Caco-2 (cell line): ENCODE measurements at regions not wholly inside any gene's neighbourhood (a gene's known extent, or its start where the extent isn't known, plus 50 kb on each side); places are given as distances from the start of the nearest gene placed in this dataset.

Experiments
- BruUV-seq: library from RNA; stranded (reverse); fragments of 400-500 nt; replicated peaks from 2 replicates; lab custom pipeline; 2021; lab: Mats Ljungman, UMichigan
- CTCF ChIA-PET: fragments of 300-600 bp; sonication (Branson Sonifier 250); formaldehyde crosslinking; loops from one replicate; lab custom pipeline; 2022; ENCODE audit warnings: antibody characterized with exemption; lab: Charles Lee
- POLR2A ChIA-PET: fragments of 300-600 bp; sonication (Branson Sonifier 250); formaldehyde crosslinking; loops from one replicate; lab custom pipeline; 2022; ENCODE audit warnings: antibody characterized with exemption; lab: Charles Lee
- DNase-seq, 2 experiments: peaks; one replicate each; pipeline versions ENCODE4 v3.0.0 to v3.0.0-alpha.2; 2020 to 2022
- H3K27me3 ChIP-seq: replicated peaks from 2 replicates; pipeline ENCODE4 v1.6.0; 2011; ENCODE audit warnings: low read length; ENCODE audit not compliant: control insufficient read depth, insufficient read depth
- H3K36me3 ChIP-seq: 2 replicates; pipeline ENCODE4 v1.5.1; 2011; ENCODE audit warnings: low read length; ENCODE audit not compliant: control insufficient read depth, insufficient read depth
- H3K4me1 ChIP-seq: fragments of 250-450 bp; sonication (Bioruptor Pico); 2 replicates; pipeline ENCODE4 v1.5.1; 2020; ENCODE audit warnings: mild to moderate bottlenecking
- H3K4me3 ChIP-seq: 2 replicates; pipeline ENCODE4 v1.5.1; 2011; ENCODE audit warnings: low read depth, mild to moderate bottlenecking, control low read depth, low read length
- H3K9me3 ChIP-seq: fragments of 250-450 bp; sonication (Bioruptor Pico); 2 replicates; pipeline ENCODE4 v1.5.1; 2020; ENCODE audit warnings: mild to moderate bottlenecking, moderate library complexity
- H3K27ac Mint-ChIP-seq: one replicate; pipeline ENCODE4 v1.8.0; 2022; ENCODE audit warnings: mixed read lengths; ENCODE audit not compliant: unreplicated experiment
- H3K27me3 Mint-ChIP-seq: one replicate; pipeline ENCODE4 v1.8.0; 2022; ENCODE audit warnings: mixed read lengths; ENCODE audit not compliant: insufficient read depth, unreplicated experiment
- H3K36me3 Mint-ChIP-seq: one replicate; pipeline ENCODE4 v1.8.0; 2022; ENCODE audit warnings: mild to moderate bottlenecking, mixed read lengths; ENCODE audit not compliant: insufficient read depth, unreplicated experiment
- H3K4me1 Mint-ChIP-seq: one replicate; pipeline ENCODE4 v1.8.0; 2022; ENCODE audit warnings: low read depth, mixed read lengths; ENCODE audit not compliant: unreplicated experiment
- H3K4me3 Mint-ChIP-seq: one replicate; pipeline ENCODE4 v1.8.0; 2022; ENCODE audit warnings: mild to moderate bottlenecking, moderate library complexity, mixed read lengths; ENCODE audit not compliant: unreplicated experiment
- H3K9me3 Mint-ChIP-seq: one replicate; pipeline ENCODE4 v1.8.0; 2022; ENCODE audit warnings: mixed read lengths; ENCODE audit not compliant: unreplicated experiment
- CTCF ChIP-seq, 2 experiments: fragments of 200-600 bp in 1 of 2; IDR thresholded peaks; 1 replicate in 1 of 2; 2 replicates in 1 of 2; pipeline versions ENCODE4 v1.5.1 to v1.8.0; 2011 to 2022; ENCODE audit warnings: antibody characterized with exemption in 1 of 2, control low read depth in 1 of 2, inconsistent platforms in 1 of 2, low read depth in 1 of 2, low read length in 1 of 2, mild to moderate bottlenecking in 1 of 2, moderate library complexity in 1 of 2; ENCODE audit not compliant: insufficient read depth in 1 of 2, severe bottlenecking in 1 of 2, unreplicated experiment in 1 of 2
- intact Hi-C: fragments of 100-400 bp; cut with micrococcal nuclease; formaldehyde crosslinking; loops from one replicate; pipeline ENCODE4 v1.10.0; 2022; ENCODE audit not compliant: unreplicated experiment

DNA sequence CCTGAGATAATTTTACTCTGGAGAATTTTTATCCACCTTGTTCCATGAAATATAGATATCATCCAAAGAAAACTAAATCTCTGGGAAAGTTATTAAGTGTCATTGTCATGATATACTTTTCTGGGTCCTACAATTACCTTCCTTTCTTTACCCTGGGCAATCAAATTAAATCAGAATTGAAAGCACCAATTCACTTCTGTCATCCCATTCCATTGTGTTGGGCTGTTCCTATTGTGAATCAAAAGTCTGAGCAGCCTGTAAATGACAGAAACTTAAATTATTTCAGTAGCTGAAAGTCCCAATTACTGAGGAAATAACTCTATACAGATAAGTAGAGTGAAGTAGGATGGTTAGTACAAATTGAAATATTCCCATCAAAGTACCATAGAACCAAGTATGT, 1284.2 kb downstream of the EFNB2 start:
- H3K36me3 Mint-ChIP-seq, result no peaks in the 10 kb centered on the region
- no peaks in the 10 kb centered on the region for H3K27me3 ChIP-seq
- DNase-seq, result no peak
- ChIA-PET CTCF (no interaction called here), POLR2A (no interaction called here)
- H3K27ac Mint-ChIP-seq, result no peak overlapping the region
- no peak for TF ChIP-seq CTCF (IDR thresholded peaks at IDR 0.05; ENCODE audit: insufficient read depth in 1 of 2, low read depth in 1 of 2, low read length in 1 of 2, severe bottlenecking in 1 of 2, unreplicated experiment in 1 of 2)
- H3K36me3 ChIP-seq, result no peaks in the 10 kb centered on the region
- H3K4me3 Mint-ChIP-seq, result no peak overlapping the region
- 0 out of 2 replicates have a peak, but pooled peaks cover 3% of the 10 kb centered on the region for H3K9me3 ChIP-seq
- no peaks in the 10 kb centered on the region for H3K4me1 Mint-ChIP-seq
- no peak overlapping the region for H3K4me3 ChIP-seq
- BruUV-seq, result no TSS peak
- no peaks in the 10 kb centered on the region for H3K27me3 Mint-ChIP-seq
- H3K9me3 Mint-ChIP-seq, result no peaks in the 10 kb centered on the region
- intact Hi-C loops, result no loop called here
- H3K4me1 ChIP-seq, result no peaks in the 10 kb centered on the region

GRCh38 chr13:105247830-105248229, 1287.6 kb downstream of the EFNB2 start:
- Histone ChIP-seq H3K36me3 (no peaks in the 10 kb centered on the region), H3K27me3 (no peaks in the 10 kb centered on the region), H3K9me3 (0 out of 2 replicates have a peak, but pooled peaks cover 3% of the 10 kb centered on the region), H3K4me3 (no peak overlapping the region), H3K4me1 (no peaks in the 10 kb centered on the region)
- H3K27me3 Mint-ChIP-seq, result no peaks in the 10 kb centered on the region
- ChIA-PET POLR2A (no interaction called here), CTCF (no interaction called here)
- H3K4me3 Mint-ChIP-seq, result no peak overlapping the region
- DNase-seq, result no peak
- no peak overlapping the region for H3K27ac Mint-ChIP-seq
- H3K9me3 Mint-ChIP-seq, result no peaks in the 10 kb centered on the region
- no peak for TF ChIP-seq CTCF (IDR thresholded peaks at IDR 0.05; ENCODE audit: insufficient read depth in 1 of 2, low read depth in 1 of 2, low read length in 1 of 2, severe bottlenecking in 1 of 2, unreplicated experiment in 1 of 2)
- no peaks in the 10 kb centered on the region for H3K36me3 Mint-ChIP-seq
- no peaks in the 10 kb centered on the region for H3K4me1 Mint-ChIP-seq
- intact Hi-C loops, result no loop called here
- BruUV-seq, result no TSS peak

- BruUV-seq, result no TSS peak
- no peak for TF ChIP-seq CTCF (IDR thresholded peaks at IDR 0.05; ENCODE audit: insufficient read depth in 1 of 2, low read depth in 1 of 2, low read length in 1 of 2, severe bottlenecking in 1 of 2, unreplicated experiment in 1 of 2)
- H3K4me3 ChIP-seq, result no peak overlapping the region
These were observed 1295.1 kb downstream of the EFNB2 start for GRCh38 chr13:105240371-105240770.

More at GRCh38 chr13:105240371-105240770, 1295.1 kb downstream of the EFNB2 start:
- Mint-ChIP-seq H3K9me3 (no peaks in the 10 kb centered on the region), H3K27me3 (no peaks in the 10 kb centered on the region), H3K4me1 (no peaks in the 10 kb centered on the region), H3K4me3 (no peak overlapping the region), H3K36me3 (no peaks in the 10 kb centered on the region), H3K27ac (no peak overlapping the region)
- POLR2A ChIA-PET, result interaction anchor here (0.7 kb wide), 1 partner anchor 665 kb away, joined by 3 read pairs; no protein-coding TSS in a partner anchor
- Histone ChIP-seq H3K27me3 (no peaks in the 10 kb centered on the region), H3K4me1 (no peaks in the 10 kb centered on the region), H3K9me3 (no peaks in the 10 kb centered on the region), H3K36me3 (no peaks in the 10 kb centered on the region)
- no peak for DNase-seq
- intact Hi-C loops, result no loop called here
- CTCF ChIA-PET, result no interaction called here
